ENCODE measurements at regions not wholly inside any gene's neighbourhood (a gene's known extent, or its start where the extent isn't known, plus 50 kb on each side); places are given as distances from the start of the nearest gene placed in this dataset.
"Not testable (repeated sequence)": the region's sequence is repeated elsewhere in the genome, so short reads cannot be mapped to it uniquely, and the experiment has no call there.

GRCh38 chr1:58180537-58180936, 366.0 kb downstream of the OMA1 start:
- no peak for DNase-seq

- DNase-seq, result not testable (repeated sequence)
Observed at GRCh38 chr1:58169160-58169559, 377.4 kb downstream of the OMA1 start.

- DNase-seq, result not testable (repeated sequence)
Observed at GRCh38 chr1:58167131-58167530, 379.4 kb downstream of the OMA1 start.

GRCh38 chr1:58166417-58166816, 380.1 kb downstream of the OMA1 start:
- DNase-seq, result no peak

- no peak for DNase-seq
Observed at GRCh38 chr1:58165073-58165472, 381.5 kb downstream of the OMA1 start.

- DNase-seq, result no peak
Observed at GRCh38 chr1:58162952-58163550, 383.5 kb downstream of the OMA1 start.

- no peak for DNase-seq
Observed at GRCh38 chr1:58159434-58159830, 387.1 kb downstream of the OMA1 start.

- no peak for DNase-seq
Observed at GRCh38 chr1:58158506-58159433, 387.8 kb downstream of the OMA1 start.

GRCh38 chr1:58158016-58158415, 388.5 kb downstream of the OMA1 start:
- DNase-seq, result no peak

GRCh38 chr1:58157256-58157655, 389.3 kb downstream of the OMA1 start:
- DNase-seq, result no peak

GRCh38 chr1:58156831-58157230, 389.7 kb downstream of the OMA1 start:
- no peak for DNase-seq

GRCh38 chr1:58156124-58156468, 390.4 kb downstream of the OMA1 start:
- no peak for DNase-seq

GRCh38 chr1:58155418-58156123, 391.0 kb downstream of the OMA1 start:
- no peak for DNase-seq

GRCh38 chr1:58154256-58154655, 392.3 kb downstream of the OMA1 start:
- DNase-seq, result no peak

GRCh38 chr1:58152697-58153096, 393.8 kb downstream of the OMA1 start:
- DNase-seq, result no peak

- no peak for DNase-seq
Observed at GRCh38 chr1:58149271-58149812, 397.2 kb downstream of the OMA1 start.

- DNase-seq, result no peak
Observed at GRCh38 chr1:58144698-58145270, 401.7 kb downstream of the OMA1 start.

- DNase-seq, result no peak
Observed at GRCh38 chr1:58143972-58144697, 402.4 kb downstream of the OMA1 start.

- no peak for DNase-seq
Observed at GRCh38 chr1:58136387-58136786, 410.1 kb downstream of the OMA1 start.

- no peak for DNase-seq
Observed at GRCh38 chr1:58135821-58136321, 410.7 kb downstream of the OMA1 start.

GRCh38 chr1:58133562-58133961, 413.0 kb downstream of the OMA1 start:
- DNase-seq, result no peak

- DNase-seq, result no peak
Observed at GRCh38 chr1:58123051-58123450, 423.5 kb downstream of the OMA1 start.
